ENCODE measurements at regions not wholly inside any gene's neighbourhood (a gene's known extent, or its start where the extent isn't known, plus 50 kb on each side); places are given as distances from the start of the nearest gene placed in this dataset.

GRCh38 chr10:53325066-53325465 is 552.5 kb upstream of the MBL2 start:
- CTCF ChIA-PET, result no interaction called here
- Histone ChIP-seq H3K36me3 (replicated peaks in 1 of 2; ENCODE audit: control extremely low read depth in 1 of 2, control insufficient read depth in 1 of 2, extremely low read depth in 1 of 2, insufficient read depth in 2 of 2, low read length in 1 of 2) (no peaks in the 10 kb centered on the region), H3K4me3 (ENCODE audit: control extremely low read depth in 1 of 5, extremely low read depth in 1 of 5, insufficient read depth in 1 of 5, low read depth in 2 of 5, low read length in 4 of 5) (no peak overlapping the region), H3K4me2 (replicated peaks; ENCODE audit: low read depth, low read length, poor library complexity, severe bottlenecking) (no peak overlapping the region), H3K27ac (ENCODE audit: low read length in 2 of 2) (no peak overlapping the region), H2AFZ (ENCODE audit: insufficient read depth, low read depth, low read length, poor library complexity, severe bottlenecking) (no peak overlapping the region), H4K20me1 (ENCODE audit: control insufficient read depth, insufficient read depth, low read length, poor library complexity, severe bottlenecking) (no peaks in the 10 kb centered on the region), H3K79me2 (ENCODE audit: control insufficient read depth, insufficient read depth, low read length) (no peaks in the 10 kb centered on the region), H3K27me3 (replicated peaks in 1 of 4; ENCODE audit: control extremely low read depth in 1 of 4, control insufficient read depth in 3 of 4, insufficient read depth in 4 of 4, low read length in 3 of 4) (no peaks in the 10 kb centered on the region), H3K4me1 (ENCODE audit: control insufficient read depth in 2 of 2, insufficient read depth in 2 of 2, low read length in 2 of 2) (no peaks in the 10 kb centered on the region), H3K9ac (ENCODE audit: low read length) (no peak overlapping the region), H3K9me3 (ENCODE audit: control extremely low read depth in 1 of 3, control insufficient read depth in 2 of 3, insufficient read depth in 1 of 3, low read length in 2 of 3) (no peaks in the 10 kb centered on the region)
- Mint-ChIP-seq H3K27me3 (no peaks in the 10 kb centered on the region), H3K4me3 (no peak overlapping the region), H3K27ac (no peak overlapping the region), H3K9me3 (ENCODE audit: insufficient read depth) (no peaks in the 10 kb centered on the region), H3K4me1 (no peaks in the 10 kb centered on the region)
- POLR2A ChIA-PET, result no interaction called here
- ATAC-seq (ENCODE audit: low read depth) (no peak), DNase-seq (no peak)
- 70% methylated on average over 2 of the region's 5 CpGs for WGBS (ENCODE audit: insufficient coverage)
- TF ChIP-seq CTCF (IDR thresholded peaks at IDR 0.05) (no peak), EZH2 (IDR thresholded peaks at IDR 0.05; ENCODE audit: borderline replicate concordance, insufficient read depth, low read depth, low read length, poor library complexity, severe bottlenecking) (no peak)
- intact Hi-C loops (cut with micrococcal nuclease), result no loop called here

- Histone ChIP-seq H3K9me3 (ENCODE audit: control extremely low read depth in 1 of 3, control insufficient read depth in 2 of 3, insufficient read depth in 1 of 3, low read length in 2 of 3) (peaks cover 0 to 4% (median 0%) of the 10 kb centered on the region in 3 donors), H2AFZ (ENCODE audit: insufficient read depth, low read depth, low read length, poor library complexity, severe bottlenecking) (no peak overlapping the region), H3K79me2 (ENCODE audit: control insufficient read depth, insufficient read depth, low read length) (no peaks in the 10 kb centered on the region), H3K4me3 (ENCODE audit: control extremely low read depth in 1 of 5, extremely low read depth in 1 of 5, insufficient read depth in 1 of 5, low read depth in 2 of 5, low read length in 4 of 5) (no peak overlapping the region), H4K20me1 (ENCODE audit: control insufficient read depth, insufficient read depth, low read length, poor library complexity, severe bottlenecking) (no peaks in the 10 kb centered on the region), H3K27me3 (replicated peaks in 1 of 4; ENCODE audit: control extremely low read depth in 1 of 4, control insufficient read depth in 3 of 4, insufficient read depth in 4 of 4, low read length in 3 of 4) (no peaks in the 10 kb centered on the region), H3K4me2 (replicated peaks; ENCODE audit: low read depth, low read length, poor library complexity, severe bottlenecking) (no peak overlapping the region), H3K4me1 (ENCODE audit: control insufficient read depth in 2 of 2, insufficient read depth in 2 of 2, low read length in 2 of 2) (no peaks in the 10 kb centered on the region), H3K27ac (ENCODE audit: low read length in 2 of 2) (no peak overlapping the region), H3K9ac (ENCODE audit: low read length) (no peak overlapping the region), H3K36me3 (replicated peaks in 1 of 2; ENCODE audit: control extremely low read depth in 1 of 2, control insufficient read depth in 1 of 2, extremely low read depth in 1 of 2, insufficient read depth in 2 of 2, low read length in 1 of 2) (no peaks in the 10 kb centered on the region)
- CTCF ChIA-PET, result no interaction called here
- Mint-ChIP-seq H3K4me3 (no peak overlapping the region), H3K27me3 (no peaks in the 10 kb centered on the region), H3K4me1 (no peaks in the 10 kb centered on the region), H3K9me3 (ENCODE audit: insufficient read depth) (peaks cover 2% of the 10 kb centered on the region), H3K27ac (no peak overlapping the region)
- ATAC-seq (ENCODE audit: low read depth) (no peak), DNase-seq (no peak)
- TF ChIP-seq EZH2 (IDR thresholded peaks at IDR 0.05; ENCODE audit: borderline replicate concordance, insufficient read depth, low read depth, low read length, poor library complexity, severe bottlenecking) (no peak), CTCF (IDR thresholded peaks at IDR 0.05) (no peak)
- POLR2A ChIA-PET, result no interaction called here
- intact Hi-C loops (cut with micrococcal nuclease), result no loop called here
Observed at GRCh38 chr10:53315709-53316108, 543.1 kb upstream of the MBL2 start.

Data from B cell (primary cell).